ELR (cell line): ENCODE measurements at regions not wholly inside any gene's neighbourhood (a gene's known extent, or its start where the extent isn't known, plus 50 kb on each side); places are given as distances from the start of the nearest gene placed in this dataset.
"Not testable (repeated sequence)": the region's sequence is repeated elsewhere in the genome, so short reads cannot be mapped to it uniquely, and the experiment has no call there.

Experiments
- DNase-seq: peaks from one replicate; pipeline ENCODE4 v3.0.0-alpha.2; 2015; ENCODE audit warnings: low read depth

GRCh38 chr12:116327992-116328391 is 50.5 kb upstream of the MED13L start:
- DNase-seq: not testable (repeated sequence)

DNA sequence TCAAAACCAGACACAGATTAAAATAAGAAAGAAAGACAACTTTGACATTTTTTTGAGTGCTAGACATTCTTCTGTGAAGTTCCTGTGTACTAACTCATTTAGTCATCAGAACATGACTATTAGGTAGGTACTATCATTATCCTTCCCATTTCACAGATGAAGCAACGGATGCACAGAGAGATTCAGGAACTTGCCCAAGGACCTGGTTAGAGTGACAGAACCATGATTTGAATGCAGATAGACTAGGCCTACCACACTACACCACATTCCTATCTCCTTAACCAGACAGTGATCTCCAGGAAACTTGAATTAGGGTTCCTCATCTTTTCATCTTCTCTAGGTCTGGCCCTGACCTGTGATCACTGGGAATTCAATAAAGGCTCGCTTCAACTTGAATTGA is 54.4 kb upstream of the MED13L start:
- DNase-seq: peak; percentile 10

DNA sequence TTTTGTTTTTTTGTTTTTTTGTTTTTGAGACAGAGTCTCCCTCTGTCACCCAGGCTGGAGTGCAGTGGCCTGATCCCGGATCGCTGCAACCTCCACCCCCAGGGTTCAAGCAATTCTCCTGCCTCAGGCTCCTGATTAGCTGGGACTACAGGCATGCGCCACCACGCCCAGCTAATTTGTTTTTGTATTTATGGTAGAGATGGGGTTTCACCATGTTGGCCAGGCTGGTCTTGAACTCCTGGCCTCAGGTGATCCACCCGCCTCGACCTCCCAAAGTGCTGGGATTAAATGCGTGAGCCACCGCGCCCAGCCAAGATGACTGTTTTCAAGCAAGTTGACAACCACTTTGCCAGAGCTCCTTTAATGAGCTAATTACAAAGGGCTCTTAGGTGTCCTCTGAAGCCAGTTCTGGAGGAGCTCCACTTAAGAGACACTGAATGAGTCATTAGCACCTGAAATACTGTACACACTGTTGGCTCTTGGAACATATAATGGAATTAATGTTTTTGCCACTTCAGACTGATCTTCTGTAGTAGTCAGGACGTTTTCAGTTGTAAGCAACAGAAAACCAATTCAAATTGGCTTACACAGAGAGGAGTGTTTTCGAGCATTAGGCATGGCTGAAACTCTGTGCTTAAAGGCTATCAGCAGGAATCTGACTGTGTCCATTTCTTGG is 55.4 kb upstream of the MED13L start:
- DNase-seq: no peak

- peak; percentile 12 for DNase-seq
Observed at GRCh38 chr12:116333402-116333801, 55.9 kb upstream of the MED13L start.

GRCh38 chr12:116336542-116337065 is 59.1 kb upstream of the MED13L start:
- DNase-seq: peak; percentile 91

DNA sequence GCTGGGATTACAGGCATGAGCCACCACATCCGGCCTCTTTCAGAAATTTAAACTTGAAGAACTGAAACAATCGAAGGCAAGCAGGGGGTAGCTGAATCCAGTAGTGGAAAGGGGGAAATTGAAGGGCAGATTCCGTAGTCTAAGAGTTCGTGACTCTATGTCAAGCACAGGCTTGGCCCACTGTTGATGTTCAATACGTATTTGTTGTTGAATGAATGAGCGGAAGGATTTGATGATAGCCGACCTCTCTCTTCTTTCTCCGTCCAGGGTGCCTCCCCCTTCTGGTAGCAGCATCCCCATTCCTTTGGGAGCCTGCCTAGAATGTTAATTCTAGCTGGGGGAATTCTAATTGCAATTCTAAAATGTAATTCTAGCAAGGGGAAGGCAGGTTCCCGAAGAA is 59.8 kb upstream of the MED13L start:
- DNase-seq: no peak

GRCh38 chr12:116338064-116338846 is 60.8 kb upstream of the MED13L start:
- no peak for DNase-seq

DNA sequence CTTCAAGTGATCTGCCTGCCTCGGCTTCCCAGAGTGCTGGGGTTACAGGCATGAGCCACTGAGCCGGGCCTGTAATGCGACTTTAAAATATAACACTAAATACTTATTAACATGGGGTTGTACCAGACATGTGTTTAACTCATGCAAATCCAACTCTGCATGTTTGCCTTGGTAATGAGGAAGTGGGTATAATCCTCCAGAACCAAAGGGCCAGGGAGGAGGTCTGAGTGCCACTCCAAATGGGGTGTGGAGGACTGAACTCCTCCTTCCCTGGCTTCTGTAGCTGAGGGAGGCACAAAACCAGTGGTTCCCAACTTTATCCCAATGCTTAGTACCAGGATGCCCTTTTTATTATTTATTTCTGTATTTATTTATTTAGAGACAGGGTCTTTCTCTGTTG is 61.6 kb upstream of the MED13L start:
- DNase-seq: no peak

DNA sequence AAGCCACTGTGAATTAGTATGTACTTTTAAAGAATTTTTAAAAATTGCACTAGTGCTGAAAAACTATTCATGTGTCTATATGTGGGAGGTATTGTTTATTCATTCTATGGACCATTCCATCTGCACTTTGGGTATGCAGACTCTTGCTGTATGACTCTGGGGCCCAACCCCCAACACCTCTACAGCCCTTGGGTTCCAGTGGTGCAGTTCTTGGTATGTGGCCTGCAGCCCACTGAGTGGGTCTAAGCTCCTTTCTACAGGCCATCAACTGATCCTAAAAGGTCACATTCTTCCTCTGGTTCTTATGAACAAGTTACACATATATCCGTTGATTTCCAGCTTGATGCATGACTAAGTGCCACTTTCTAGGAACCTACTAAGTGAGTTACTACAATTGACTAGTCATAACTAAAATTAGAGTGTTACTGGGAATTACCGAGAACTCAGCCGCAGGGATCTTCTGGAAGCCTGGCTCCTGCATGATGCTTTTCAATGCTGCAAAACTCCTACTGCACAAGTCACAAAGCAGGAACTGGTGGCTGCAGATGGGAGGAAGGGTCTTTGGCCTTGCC is 62.4 kb upstream of the MED13L start:
- peak; percentile 61 for DNase-seq

- no peak for DNase-seq
Observed at GRCh38 chr12:116343331-116343884, 65.9 kb upstream of the MED13L start.

DNA sequence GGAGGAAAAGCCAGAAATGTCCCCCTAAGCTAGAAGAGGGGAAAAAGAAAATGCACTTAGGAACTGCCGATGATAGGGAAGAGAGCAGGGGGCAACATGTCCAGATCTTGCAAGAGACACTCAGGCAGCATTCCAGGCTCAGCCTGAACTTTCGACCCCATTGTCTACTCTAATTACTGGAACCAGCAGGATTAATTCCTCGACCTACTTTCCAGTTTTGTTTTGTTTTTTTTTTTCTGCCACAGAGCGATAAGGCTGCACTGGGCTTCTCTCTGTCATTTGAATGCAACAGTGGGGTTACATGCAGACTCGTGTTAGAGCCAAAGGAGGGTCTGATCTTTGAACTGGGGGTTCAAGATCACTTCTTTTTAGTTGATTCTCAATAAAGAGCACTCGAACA is 68.7 kb upstream of the MED13L start:
- no peak for DNase-seq

DNA sequence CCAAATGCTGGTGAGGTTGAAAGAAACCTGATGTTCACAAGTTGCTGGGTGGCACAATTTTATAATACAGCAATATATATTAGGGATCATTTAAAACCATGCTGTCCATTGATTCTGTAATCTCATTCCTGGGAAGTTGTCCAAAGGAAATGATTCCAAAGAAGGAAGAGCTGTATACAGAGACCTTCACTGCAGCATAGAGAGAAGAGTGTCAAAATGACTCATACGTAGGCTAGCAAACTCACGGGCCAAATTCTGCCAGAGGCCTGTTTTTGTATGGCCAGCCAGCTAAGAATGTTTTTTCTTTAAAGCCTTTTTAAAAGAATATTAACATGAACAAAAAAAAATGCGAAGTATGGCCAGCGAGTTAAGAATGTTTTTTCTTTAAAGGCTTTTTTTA is 69.2 kb upstream of the MED13L start:
- DNase-seq: peak; percentile 87

DNA sequence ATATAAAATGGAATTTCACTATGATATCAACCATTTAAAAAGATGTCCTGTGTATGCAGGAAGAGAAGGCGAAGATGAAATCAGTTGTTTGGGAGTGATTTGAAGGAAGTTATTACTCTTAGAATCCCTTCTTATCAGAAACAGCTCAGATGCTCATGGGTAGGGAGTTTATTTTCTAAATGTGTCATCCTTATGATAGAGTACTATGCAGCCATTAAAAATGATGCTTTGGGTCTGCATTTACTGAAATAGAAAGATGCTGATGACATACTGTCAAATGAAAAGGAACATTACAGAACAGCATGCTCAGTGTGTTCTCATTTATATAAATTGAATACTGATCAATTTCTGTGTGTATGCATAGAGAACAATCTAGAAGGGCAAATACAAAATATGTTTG is 69.8 kb upstream of the MED13L start:
- no peak for DNase-seq

DNA sequence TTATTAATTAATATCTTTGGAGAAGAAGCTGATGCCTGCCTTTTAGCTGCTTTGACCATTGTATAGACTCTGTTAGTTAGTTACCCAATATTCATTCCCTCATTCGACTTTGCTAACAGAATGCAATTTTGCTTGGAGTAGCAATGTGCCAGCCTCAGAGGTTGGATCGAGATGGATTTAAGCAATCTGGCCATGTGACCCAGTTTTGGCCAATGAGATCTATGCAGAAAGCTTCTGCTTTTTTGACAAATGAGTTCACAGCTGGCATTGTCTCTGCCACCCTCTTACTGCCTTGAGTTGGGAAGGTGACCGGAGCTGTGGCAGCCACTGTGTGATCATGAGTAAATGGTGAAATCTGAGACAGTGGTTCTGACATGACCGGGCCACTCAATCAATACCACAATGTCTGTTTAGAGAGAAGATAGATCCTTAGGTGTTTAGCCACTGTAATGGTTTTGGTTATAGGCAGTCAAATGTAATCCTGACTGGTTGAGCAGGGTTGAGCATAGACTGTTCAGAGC is 74.9 kb upstream of the MED13L start:
- DNase-seq: no peak

DNA sequence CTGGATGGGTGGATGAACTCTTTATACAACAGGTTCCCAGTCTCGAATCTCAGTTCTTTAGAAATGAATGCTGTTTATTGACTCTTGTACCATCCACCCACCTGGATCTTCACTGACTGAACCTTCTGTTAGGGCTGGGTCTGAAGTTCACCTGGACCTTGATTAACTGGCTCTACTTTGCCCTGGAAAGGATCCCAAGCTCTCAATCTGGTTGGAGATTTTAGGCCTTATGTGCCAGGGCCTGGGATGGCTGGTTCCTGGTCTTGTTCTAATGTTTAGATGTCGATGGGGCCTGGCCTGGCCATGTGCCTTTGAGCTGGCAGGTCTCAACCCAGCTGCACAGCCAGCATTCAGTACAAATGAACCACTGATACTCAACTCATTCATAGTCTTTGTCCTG is 76.5 kb upstream of the MED13L start:
- no peak for DNase-seq

DNA sequence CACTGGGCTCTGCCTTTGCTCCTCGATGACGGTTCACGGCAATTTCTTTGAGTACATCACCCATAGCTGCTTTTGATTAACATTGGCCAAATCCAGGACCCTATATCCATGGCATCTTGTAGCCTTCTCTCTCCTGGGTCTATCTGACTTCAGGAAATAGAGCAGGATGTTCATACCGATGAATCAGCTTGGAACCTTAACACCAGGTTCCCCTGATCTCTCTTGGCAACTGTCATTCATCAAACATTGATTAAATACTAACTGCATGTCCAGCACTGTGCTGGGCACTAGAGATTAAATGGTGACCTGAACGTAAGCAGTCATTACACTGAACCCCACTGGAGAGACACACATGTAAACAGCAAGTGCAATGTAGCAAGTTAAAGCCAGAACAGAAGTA is 77.0 kb upstream of the MED13L start:
- DNase-seq: no peak

GRCh38 chr12:116354950-116355783 is 77.7 kb upstream of the MED13L start:
- DNase-seq: no peak

GRCh38 chr12:116358536-116358892 is 81.0 kb upstream of the MED13L start:
- no peak for DNase-seq

DNA sequence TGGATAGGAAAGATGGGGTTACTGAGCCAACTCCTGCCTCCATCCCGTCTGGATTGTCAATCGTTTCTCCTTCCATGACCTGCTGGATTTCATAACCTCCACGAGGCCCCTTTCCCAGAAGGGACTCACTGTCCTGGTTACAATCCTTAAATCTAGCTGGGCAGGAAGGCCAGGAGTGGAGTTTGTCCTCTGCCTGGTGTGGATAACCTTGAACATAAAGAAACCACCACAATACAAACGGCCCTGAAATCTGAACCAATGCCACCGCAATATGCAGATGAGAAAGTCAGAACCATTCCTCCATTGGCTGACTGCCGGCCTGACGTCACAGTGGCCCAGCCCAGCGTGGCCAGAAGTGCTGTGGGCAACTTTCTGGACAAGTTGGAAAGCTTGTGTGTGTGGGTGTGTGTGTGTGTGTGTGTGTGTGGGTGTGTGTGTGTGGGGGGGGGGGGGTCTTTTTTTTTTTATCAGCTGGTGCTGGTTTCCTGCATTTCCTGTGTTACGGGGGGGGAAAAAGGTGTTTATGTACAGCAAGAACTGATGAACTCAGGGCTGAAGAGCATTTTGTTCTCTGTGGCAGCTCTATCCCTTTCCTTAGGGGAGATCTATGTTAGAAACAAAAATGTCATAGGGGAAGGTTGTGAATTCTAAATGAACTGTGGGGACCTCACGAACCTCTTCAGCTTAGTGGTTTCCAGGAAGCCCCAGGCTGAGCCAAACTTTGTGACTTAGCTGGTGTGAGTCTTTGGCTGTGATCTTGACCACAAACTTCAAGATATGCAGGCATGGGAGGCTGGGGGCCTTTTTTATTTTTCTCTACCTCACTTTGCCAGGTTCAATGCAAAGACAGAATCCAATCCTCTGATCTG is 81.6 kb upstream of the MED13L start:
- peak; percentile 91 for DNase-seq

GRCh38 chr12:116360579-116361413 is 83.3 kb upstream of the MED13L start:
- DNase-seq: no peak
